HG02981 (cell line): ENCODE measurements at regions not wholly inside any gene's neighbourhood (a gene's known extent, or its start where the extent isn't known, plus 50 kb on each side); places are given as distances from the start of the nearest gene placed in this dataset.
"Not testable (repeated sequence)": the region's sequence is repeated elsewhere in the genome, so short reads cannot be mapped to it uniquely, and the experiment has no call there.

Experiments used
- ATAC-seq: cut with Tn5 transposase; IDR thresholded peaks from one replicate; pipeline ENCODE4 v1.9.1; 2021; ENCODE audit warnings: mild to moderate bottlenecking, moderate library complexity; ENCODE audit not compliant: unreplicated experiment

- no peak for ATAC-seq
Measured at GRCh38 chr12:70008944-70009343, 183.9 kb downstream of the MYRFL start.

GRCh38 chr12:70011353-70011752 lies 186.3 kb downstream of the MYRFL start:
- ATAC-seq, result no peak

GRCh38 chr12:70013016-70013415 lies 188.0 kb downstream of the MYRFL start:
- ATAC-seq, result not testable (repeated sequence)

GRCh38 chr12:70028515-70028914 lies 203.5 kb downstream of the MYRFL start:
- ATAC-seq, result no peak

GRCh38 chr12:70028918-70029317 lies 203.9 kb downstream of the MYRFL start:
- ATAC-seq, result no peak

- no peak for ATAC-seq
Measured at GRCh38 chr12:70031046-70031445, 206.0 kb downstream of the MYRFL start.

GRCh38 chr12:70032076-70032475 lies 207.0 kb downstream of the MYRFL start:
- no peak for ATAC-seq

- no peak for ATAC-seq
Measured at GRCh38 chr12:70033310-70033709, 208.3 kb downstream of the MYRFL start.

GRCh38 chr12:70040141-70040540 lies 203.1 kb upstream of the CNOT2 start:
- ATAC-seq, result no peak

GRCh38 chr12:70042675-70043074 lies 200.6 kb upstream of the CNOT2 start:
- no peak for ATAC-seq

GRCh38 chr12:70043490-70044138 lies 199.6 kb upstream of the CNOT2 start:
- ATAC-seq, result no peak

GRCh38 chr12:70044167-70044566 lies 199.1 kb upstream of the CNOT2 start:
- ATAC-seq, result no peak

GRCh38 chr12:70045036-70045435 lies 198.2 kb upstream of the CNOT2 start:
- ATAC-seq, result no peak

- ATAC-seq, result no peak
Measured at GRCh38 chr12:70045514-70045913, 197.7 kb upstream of the CNOT2 start.

GRCh38 chr12:70048521-70049250 lies 194.5 kb upstream of the CNOT2 start:
- ATAC-seq, result no peak

- peak; percentile 79 for ATAC-seq
Measured at GRCh38 chr12:70049596-70050360, 193.5 kb upstream of the CNOT2 start.

GRCh38 chr12:70052476-70052875 lies 190.8 kb upstream of the CNOT2 start:
- ATAC-seq, result no peak

- no peak for ATAC-seq
Measured at GRCh38 chr12:70052931-70053497, 190.2 kb upstream of the CNOT2 start.

- no peak for ATAC-seq
Measured at GRCh38 chr12:70059373-70059772, 183.9 kb upstream of the CNOT2 start.

GRCh38 chr12:70060634-70061033 lies 182.6 kb upstream of the CNOT2 start:
- ATAC-seq, result no peak

GRCh38 chr12:70068743-70069142 lies 174.5 kb upstream of the CNOT2 start:
- ATAC-seq, result no peak
